Esophagus muscularis mucosa (tissue), 3 donors: ENCODE measurements at regions not wholly inside any gene's neighbourhood (a gene's known extent, or its start where the extent isn't known, plus 50 kb on each side); places are given as distances from the start of the nearest gene placed in this dataset.

Experiments
- CTCF ChIP-seq, 3 experiments: fragments of 200-600 bp in 2 of 3; fragments of 450-650 bp in 1 of 3; sonication (generic) in 2 of 3; IDR thresholded peaks; one replicate each; pipeline ENCODE4 v1.5.1; 2017 to 2019; ENCODE audit warnings: antibody characterized with exemption in 3 of 3, mild to moderate bottlenecking in 2 of 3, moderate library complexity in 1 of 3
- POLR2A ChIP-seq: fragments of 450-650 bp; IDR thresholded peaks from one replicate; pipeline ENCODE4 v1.6.1; 2017; ENCODE audit warnings: antibody characterized with exemption, moderate library complexity, mild to moderate bottlenecking, low read depth

- TF ChIP-seq CTCF (IDR thresholded peaks at IDR 0.05) (no peak), POLR2A (no peak)
Measured at GRCh38 chr2:122532481-122532880, 777.0 kb downstream of the TSN start.
